Esophagus muscularis mucosa (tissue), 4 donors: ENCODE measurements at regions not wholly inside any gene's neighbourhood (a gene's known extent, or its start where the extent isn't known, plus 50 kb on each side); places are given as distances from the start of the nearest gene placed in this dataset.

Source experiments
- CTCF ChIP-seq, 3 experiments: fragments of 200-600 bp in 2 of 3; fragments of 450-650 bp in 1 of 3; sonication (generic) in 2 of 3; IDR thresholded peaks; one replicate each; pipeline ENCODE4 v1.5.1; 2017 to 2019; ENCODE audit warnings: antibody characterized with exemption in 3 of 3, mild to moderate bottlenecking in 2 of 3, moderate library complexity in 1 of 3
- EP300 ChIP-seq: sonication (generic); formaldehyde crosslinking; IDR thresholded peaks from one replicate; pipeline ENCODE4 v1.6.1; 2017; ENCODE audit warnings: antibody characterized with exemption
- POLR2A ChIP-seq: fragments of 450-650 bp; IDR thresholded peaks from one replicate; pipeline ENCODE4 v1.6.1; 2017; ENCODE audit warnings: antibody characterized with exemption, moderate library complexity, mild to moderate bottlenecking, low read depth

- TF ChIP-seq CTCF (IDR thresholded peaks at IDR 0.05) (no peak), POLR2A (no peak), EP300 (no peak)
Observed at GRCh38 chr6:66340736-66341135, 633.7 kb upstream of the EYS start.
